Testis (tissue), 2 donors: ENCODE measurements at regions not wholly inside any gene's neighbourhood (a gene's known extent, or its start where the extent isn't known, plus 50 kb on each side); places are given as distances from the start of the nearest gene placed in this dataset.

Source experiments
- CTCF ChIP-seq, 3 experiments: fragments of 450-650 bp in 2 of 3; fragments of 200-600 bp in 1 of 3; sonication (generic) in 1 of 3; IDR thresholded peaks; one replicate each; pipeline ENCODE4 v1.5.1; 2016 to 2019; ENCODE audit warnings: antibody characterized with exemption in 3 of 3, mild to moderate bottlenecking in 2 of 3, moderate library complexity in 1 of 3
- POLR2A ChIP-seq: fragments of 450-650 bp; IDR thresholded peaks from one replicate; pipeline ENCODE4 v1.6.1; 2017; ENCODE audit warnings: antibody characterized with exemption, mild to moderate bottlenecking, moderate library complexity

- TF ChIP-seq CTCF (IDR thresholded peaks at IDR 0.05), result no peak
- no peak for TF ChIP-seq POLR2A
These were observed 185.1 kb upstream of the CAMK1G start for GRCh38 chr1:209398313-209398991.
